Suprapubic skin (tissue), 3 donors: ENCODE measurements at regions not wholly inside any gene's neighbourhood (a gene's known extent, or its start where the extent isn't known, plus 50 kb on each side); places are given as distances from the start of the nearest gene placed in this dataset.

Experiments used
- CTCF ChIP-seq, 2 donors: fragments of 200-600 bp in 1 of 2; fragments of 450-650 bp in 1 of 2; sonication (generic) in 1 of 2; IDR thresholded peaks; one replicate each; pipeline ENCODE4 v1.5.1; 2016 to 2019; ENCODE audit warnings: antibody characterized with exemption in 2 of 2, mild to moderate bottlenecking in 1 of 2, moderate library complexity in 1 of 2
- POLR2AphosphoS5 ChIP-seq, 3 donors: sonication (generic); formaldehyde crosslinking; IDR thresholded peaks; one replicate each; pipeline ENCODE4 v1.6.1; 2017; ENCODE audit warnings: antibody characterized with exemption in 3 of 3

GRCh38 chr14:61864329-61864898 is 102.2 kb downstream of the SNAPC1 start:
- TF ChIP-seq CTCF (IDR thresholded peaks at IDR 0.05), result no peak
- TF ChIP-seq POLR2AphosphoS5 (IDR thresholded peaks at IDR 0.05), result no peak
